Neural cell (in vitro differentiated cells): ENCODE measurements at regions not wholly inside any gene's neighbourhood (a gene's known extent, or its start where the extent isn't known, plus 50 kb on each side); places are given as distances from the start of the nearest gene placed in this dataset.
A peak's percentile ranks its signal among the peaks of the same experiment; 100 is the strongest.

ENCODE experiments used
- H2AFZ ChIP-seq: fragments of 200-600, 300-800 bp; sonication (generic), shearing (Covaris generic); 2 replicates; pipeline ENCODE4 v1.6.0; 2014; ENCODE audit warnings: low read depth, mild to moderate bottlenecking, antibody characterized with exemption, low read length, moderate library complexity
- H3F3A ChIP-seq: fragments of 200-600 bp; shearing (Covaris generic); 2 replicates; pipeline ENCODE4 v1.6.1; 2016; ENCODE audit warnings: mild to moderate bottlenecking, moderate library complexity, mixed read lengths, antibody characterized with exemption, low read length; ENCODE audit not compliant: insufficient read depth, poor library complexity, severe bottlenecking
- H3K27ac ChIP-seq: fragments of 200-600, 300-800 bp; sonication (generic), shearing (Covaris generic); 2 replicates; pipeline ENCODE4 v1.5.1; 2014; ENCODE audit warnings: mild to moderate bottlenecking, low read length, moderate library complexity
- H3K27me3 ChIP-seq: fragments of 300-800, 200-600 bp; sonication (generic), shearing (Covaris generic); 2 replicates; pipeline ENCODE4 v1.6.0; 2014; ENCODE audit warnings: mild to moderate bottlenecking, low read depth, low read length, moderate library complexity; ENCODE audit not compliant: insufficient read depth
- H3K36me3 ChIP-seq: fragments of 300-800, 200-600 bp; sonication (generic), shearing (Covaris generic); 2 replicates; pipeline ENCODE4 v1.5.1; 2014; ENCODE audit warnings: mild to moderate bottlenecking, antibody characterized with exemption, low read length, moderate library complexity; ENCODE audit not compliant: insufficient read depth
- H3K4me2 ChIP-seq: fragments of 300-800, 200-600 bp; sonication (generic), shearing (Covaris generic); 2 replicates; pipeline ENCODE4 v1.6.0; 2014; ENCODE audit warnings: mild to moderate bottlenecking, low read length
- H3K4me3 ChIP-seq: fragments of 300-800, 200-600 bp; sonication (generic), shearing (Covaris generic); 2 replicates; pipeline ENCODE4 v1.5.1; 2014; ENCODE audit warnings: mild to moderate bottlenecking, low read length, moderate library complexity
- H3K79me2 ChIP-seq: fragments of 200-600 bp; shearing (Covaris generic); replicated peaks from 2 replicates; pipeline ENCODE4 v1.6.0; 2014; ENCODE audit warnings: mild to moderate bottlenecking, low read length, moderate library complexity; ENCODE audit not compliant: insufficient read depth
- H3K9ac ChIP-seq: fragments of 300-800, 200-600 bp; sonication (generic), shearing (Covaris generic); 2 replicates; pipeline ENCODE4 v1.6.1; 2016; ENCODE audit warnings: mild to moderate bottlenecking, low read length, mixed read lengths
- H3K9me2 ChIP-seq: fragments of 200-600 bp; shearing (Covaris generic); 2 replicates; pipeline ENCODE4 v1.6.1; 2016; ENCODE audit warnings: mild to moderate bottlenecking, low read length, mixed read lengths; ENCODE audit not compliant: insufficient read depth
- H3K9me3 ChIP-seq: fragments of 200-600, 300-800 bp; sonication (generic), shearing (Covaris generic); 2 replicates; pipeline ENCODE4 v1.6.1; 2016; ENCODE audit warnings: mild to moderate bottlenecking, mixed run types, low read length, moderate library complexity, mixed read lengths
- H4K20me1 ChIP-seq: fragments of 200-600 bp; shearing (Covaris generic); 2 replicates; pipeline ENCODE4 v1.6.1; 2016; ENCODE audit warnings: mild to moderate bottlenecking, mixed run types; ENCODE audit not compliant: insufficient read depth
- EP300 ChIP-seq: fragments of 450-650 bp; conservative IDR thresholded peaks from 2 replicates; pipeline ENCODE4 v1.6.1; 2014; ENCODE audit warnings: antibody characterized with exemption, mild to moderate bottlenecking, moderate library complexity; ENCODE audit not compliant: poor library complexity, severe bottlenecking
- EZH2 ChIP-seq: fragments of 200-600, 300-800 bp; shearing (Covaris generic), sonication (generic); IDR thresholded peaks from 2 replicates; pipeline ENCODE4 v1.6.1; 2014; ENCODE audit warnings: antibody characterized with exemption, low read length, borderline replicate concordance, mild to moderate bottlenecking; ENCODE audit not compliant: insufficient read depth, poor library complexity, severe bottlenecking
- MXI1 ChIP-seq: fragments of 450-650 bp; conservative IDR thresholded peaks from 2 replicates; pipeline ENCODE4 v1.6.1; 2014; ENCODE audit warnings: antibody characterized with exemption, mild to moderate bottlenecking; ENCODE audit not compliant: poor library complexity, severe bottlenecking
- POLR2AphosphoS5 ChIP-seq: IDR thresholded peaks from 2 replicates; pipeline ENCODE4 v1.6.1; 2012
- RAD21 ChIP-seq: fragments of 450-650 bp; conservative IDR thresholded peaks from 2 replicates; pipeline ENCODE4 v1.6.1; 2014; ENCODE audit warnings: antibody characterized with exemption, mild to moderate bottlenecking, moderate library complexity
- SMC3 ChIP-seq: fragments of 450-650 bp; conservative IDR thresholded peaks from 2 replicates; pipeline ENCODE4 v1.6.1; 2014; ENCODE audit warnings: antibody characterized with exemption, mild to moderate bottlenecking, moderate library complexity; ENCODE audit not compliant: poor library complexity
- TAF1 ChIP-seq: IDR thresholded peaks from 2 replicates; pipeline ENCODE4 v1.6.1; 2012; ENCODE audit warnings: low read depth
- TF ChIP-seq, protein P1 (sequence below): IDR thresholded peaks from 2 replicates; pipeline ENCODE4 v1.6.1; 2012; ENCODE audit warnings: borderline replicate concordance
- TF ChIP-seq, protein P2 (sequence below): fragments of 450-650 bp; IDR thresholded peaks from 2 replicates; pipeline ENCODE4 v1.5.1; 2014; ENCODE audit warnings: antibody characterized with exemption, mild to moderate bottlenecking, moderate library complexity; ENCODE audit not compliant: poor library complexity, severe bottlenecking

DNA sequence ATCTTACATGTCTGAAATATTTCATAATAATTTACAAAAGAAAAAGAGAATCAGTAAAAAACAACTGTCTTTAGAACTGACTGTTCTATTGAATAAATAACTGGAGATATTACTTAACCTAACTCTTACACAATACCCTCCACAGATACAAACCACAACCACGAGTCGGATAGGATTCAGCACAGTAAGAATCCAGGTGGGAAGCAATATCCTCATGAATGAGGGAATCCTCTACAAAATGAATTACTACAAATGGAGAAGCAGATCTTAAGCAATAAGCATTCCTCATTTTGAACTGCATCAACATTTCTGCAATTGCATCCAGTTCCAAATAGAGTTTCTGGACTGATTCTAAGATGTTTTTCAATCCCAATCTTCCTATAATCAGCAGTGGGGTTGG is 227.1 kb downstream of the SH2D1A start:
- H2AFZ ChIP-seq: no peak overlapping the region

DNA sequence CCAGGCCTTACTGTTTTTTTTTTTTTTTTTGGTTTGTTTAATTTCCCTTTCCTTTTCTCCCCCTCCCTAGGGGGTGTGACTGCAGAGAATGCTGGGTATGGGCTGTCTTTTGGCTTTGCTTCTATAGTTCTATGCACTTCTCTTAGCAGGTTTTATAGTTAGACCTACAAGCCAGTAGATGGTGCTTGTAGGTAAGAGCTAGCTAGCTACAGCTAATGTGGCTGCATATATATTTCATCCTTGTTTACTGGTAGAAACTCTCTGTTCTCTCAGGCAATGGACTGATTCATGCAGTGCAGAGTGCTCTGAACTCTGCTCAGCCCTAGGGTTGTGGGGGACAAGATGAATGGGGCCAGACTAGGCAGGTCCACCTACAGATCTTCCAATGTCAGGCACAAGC is 246.4 kb downstream of the SH2D1A start:
- H3K4me2 ChIP-seq: no peak overlapping the region
- TF ChIP-seq RAD21 (peak; percentile 19), POLR2AphosphoS5 (no peak)
- H3K9me2 ChIP-seq: no peaks in the 10 kb centered on the region
- no peak overlapping the region for H3K4me3 ChIP-seq
- H2AFZ ChIP-seq: no peak overlapping the region
- no peaks in the 10 kb centered on the region for H3K27me3 ChIP-seq
- no peak overlapping the region for H3K9ac ChIP-seq
- H4K20me1 ChIP-seq: no peaks in the 10 kb centered on the region
- no peaks in the 10 kb centered on the region for H3K36me3 ChIP-seq
- no peaks in the 10 kb centered on the region for H3F3A ChIP-seq
- H3K79me2 ChIP-seq: no peaks in the 10 kb centered on the region
- no peak overlapping the region for H3K27ac ChIP-seq
- no peaks in the 10 kb centered on the region for H3K9me3 ChIP-seq

More for the DNA sequence above, 227.1 kb downstream of the SH2D1A start:
- Histone ChIP-seq H3K27me3 (no peaks in the 10 kb centered on the region), H3K27ac (no peak overlapping the region), H4K20me1 (no peaks in the 10 kb centered on the region), H3K4me2 (no peak overlapping the region), H3K9me3 (no peaks in the 10 kb centered on the region), H3K36me3 (no peaks in the 10 kb centered on the region), H3K9ac (no peak overlapping the region), H3F3A (no peaks in the 10 kb centered on the region), H3K79me2 (no peaks in the 10 kb centered on the region), H3K9me2 (no peaks in the 10 kb centered on the region), H3K4me3 (no peak overlapping the region)
- TF ChIP-seq MXI1 (no peak), POLR2AphosphoS5 (no peak), EZH2 (no peak), RAD21 (no peak), SMC3 (no peak), EP300 (no peak), TAF1 (no peak)
- TF ChIP-seq, protein P1, sequence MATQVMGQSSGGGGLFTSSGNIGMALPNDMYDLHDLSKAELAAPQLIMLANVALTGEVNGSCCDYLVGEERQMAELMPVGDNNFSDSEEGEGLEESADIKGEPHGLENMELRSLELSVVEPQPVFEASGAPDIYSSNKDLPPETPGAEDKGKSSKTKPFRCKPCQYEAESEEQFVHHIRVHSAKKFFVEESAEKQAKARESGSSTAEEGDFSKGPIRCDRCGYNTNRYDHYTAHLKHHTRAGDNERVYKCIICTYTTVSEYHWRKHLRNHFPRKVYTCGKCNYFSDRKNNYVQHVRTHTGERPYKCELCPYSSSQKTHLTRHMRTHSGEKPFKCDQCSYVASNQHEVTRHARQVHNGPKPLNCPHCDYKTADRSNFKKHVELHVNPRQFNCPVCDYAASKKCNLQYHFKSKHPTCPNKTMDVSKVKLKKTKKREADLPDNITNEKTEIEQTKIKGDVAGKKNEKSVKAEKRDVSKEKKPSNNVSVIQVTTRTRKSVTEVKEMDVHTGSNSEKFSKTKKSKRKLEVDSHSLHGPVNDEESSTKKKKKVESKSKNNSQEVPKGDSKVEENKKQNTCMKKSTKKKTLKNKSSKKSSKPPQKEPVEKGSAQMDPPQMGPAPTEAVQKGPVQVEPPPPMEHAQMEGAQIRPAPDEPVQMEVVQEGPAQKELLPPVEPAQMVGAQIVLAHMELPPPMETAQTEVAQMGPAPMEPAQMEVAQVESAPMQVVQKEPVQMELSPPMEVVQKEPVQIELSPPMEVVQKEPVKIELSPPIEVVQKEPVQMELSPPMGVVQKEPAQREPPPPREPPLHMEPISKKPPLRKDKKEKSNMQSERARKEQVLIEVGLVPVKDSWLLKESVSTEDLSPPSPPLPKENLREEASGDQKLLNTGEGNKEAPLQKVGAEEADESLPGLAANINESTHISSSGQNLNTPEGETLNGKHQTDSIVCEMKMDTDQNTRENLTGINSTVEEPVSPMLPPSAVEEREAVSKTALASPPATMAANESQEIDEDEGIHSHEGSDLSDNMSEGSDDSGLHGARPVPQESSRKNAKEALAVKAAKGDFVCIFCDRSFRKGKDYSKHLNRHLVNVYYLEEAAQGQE: no peak
- TF ChIP-seq, protein P2, sequence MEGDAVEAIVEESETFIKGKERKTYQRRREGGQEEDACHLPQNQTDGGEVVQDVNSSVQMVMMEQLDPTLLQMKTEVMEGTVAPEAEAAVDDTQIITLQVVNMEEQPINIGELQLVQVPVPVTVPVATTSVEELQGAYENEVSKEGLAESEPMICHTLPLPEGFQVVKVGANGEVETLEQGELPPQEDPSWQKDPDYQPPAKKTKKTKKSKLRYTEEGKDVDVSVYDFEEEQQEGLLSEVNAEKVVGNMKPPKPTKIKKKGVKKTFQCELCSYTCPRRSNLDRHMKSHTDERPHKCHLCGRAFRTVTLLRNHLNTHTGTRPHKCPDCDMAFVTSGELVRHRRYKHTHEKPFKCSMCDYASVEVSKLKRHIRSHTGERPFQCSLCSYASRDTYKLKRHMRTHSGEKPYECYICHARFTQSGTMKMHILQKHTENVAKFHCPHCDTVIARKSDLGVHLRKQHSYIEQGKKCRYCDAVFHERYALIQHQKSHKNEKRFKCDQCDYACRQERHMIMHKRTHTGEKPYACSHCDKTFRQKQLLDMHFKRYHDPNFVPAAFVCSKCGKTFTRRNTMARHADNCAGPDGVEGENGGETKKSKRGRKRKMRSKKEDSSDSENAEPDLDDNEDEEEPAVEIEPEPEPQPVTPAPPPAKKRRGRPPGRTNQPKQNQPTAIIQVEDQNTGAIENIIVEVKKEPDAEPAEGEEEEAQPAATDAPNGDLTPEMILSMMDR: no peak
